Hippocampal formation (tissue), 2 donors: ENCODE measurements at regions not wholly inside any gene's neighbourhood (a gene's known extent, or its start where the extent isn't known, plus 50 kb on each side); places are given as distances from the start of the nearest gene placed in this dataset.

Source experiments
- DNase-seq, 2 donors: peaks; one replicate each; lab custom pipeline; 2025; lab: John Stamatoyannopoulos, UW

DNA sequence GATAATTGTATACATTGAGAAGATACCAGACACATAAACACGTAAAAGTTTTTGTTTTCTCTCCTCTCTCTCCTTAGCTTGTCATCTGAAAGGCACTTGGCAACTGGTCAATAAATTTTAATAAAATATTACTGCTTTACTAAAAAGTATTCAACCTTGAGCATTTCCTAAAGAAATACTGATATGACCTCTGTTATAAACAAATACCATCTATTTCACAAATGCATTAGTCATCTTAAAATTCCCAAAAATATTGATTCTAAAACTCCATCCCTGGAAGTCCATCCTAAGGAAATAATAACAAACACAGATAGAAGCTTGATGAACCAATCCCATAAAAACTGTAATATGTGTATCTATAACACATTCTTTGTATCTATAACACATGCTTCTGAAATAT lies 483.2 kb downstream of the TLR4 start:
- no peak for DNase-seq

DNA sequence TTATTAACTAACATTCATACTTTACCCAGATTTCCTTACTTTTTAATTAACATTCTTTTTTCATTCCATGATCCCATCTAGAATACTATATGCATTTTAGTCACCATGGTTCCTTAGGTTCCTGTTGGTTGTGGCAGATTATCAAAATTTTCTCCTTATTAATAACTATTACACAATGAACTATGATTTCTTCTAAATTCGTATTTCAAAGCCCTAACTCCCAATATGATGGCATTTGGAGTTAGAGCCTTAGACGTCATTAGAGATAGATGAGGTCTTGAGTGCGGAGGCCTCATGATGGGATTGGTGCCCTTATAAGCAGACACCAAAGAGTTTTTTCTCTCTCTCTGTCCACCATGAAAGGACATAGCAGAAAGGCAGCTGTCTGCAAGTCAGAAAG lies 485.4 kb downstream of the TLR4 start:
- DNase-seq, result no peak

DNA sequence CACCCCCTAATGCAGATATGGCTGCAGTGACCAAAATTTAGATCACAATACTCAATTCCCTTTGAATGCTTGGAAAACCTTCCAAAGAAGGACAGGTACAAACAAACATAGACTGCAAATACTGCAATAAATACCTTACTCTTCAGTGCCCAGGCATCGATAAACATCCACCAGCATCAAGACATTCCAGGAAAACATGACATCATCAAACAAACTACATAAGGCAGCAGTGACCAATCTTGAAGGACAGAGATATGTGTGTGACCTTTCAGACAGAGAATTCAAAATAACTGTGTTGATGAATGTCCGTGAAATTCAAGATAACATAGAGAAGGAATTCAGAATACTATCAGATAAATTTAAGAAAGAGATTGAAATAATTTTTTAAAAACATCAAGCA lies 488.6 kb downstream of the TLR4 start:
- DNase-seq, result no peak

GRCh38 chr9:118209343-118209742 lies 505.1 kb downstream of the TLR4 start:
- DNase-seq, result no peak

- no peak for DNase-seq
Measured at GRCh38 chr9:118215549-118215948, 511.3 kb downstream of the TLR4 start.

- peak; percentile 14 to 18 for DNase-seq
Measured at GRCh38 chr9:118222375-118222774, 518.2 kb downstream of the TLR4 start.

- no peak for DNase-seq
Measured at GRCh38 chr9:118223111-118223510, 518.9 kb downstream of the TLR4 start.

DNA sequence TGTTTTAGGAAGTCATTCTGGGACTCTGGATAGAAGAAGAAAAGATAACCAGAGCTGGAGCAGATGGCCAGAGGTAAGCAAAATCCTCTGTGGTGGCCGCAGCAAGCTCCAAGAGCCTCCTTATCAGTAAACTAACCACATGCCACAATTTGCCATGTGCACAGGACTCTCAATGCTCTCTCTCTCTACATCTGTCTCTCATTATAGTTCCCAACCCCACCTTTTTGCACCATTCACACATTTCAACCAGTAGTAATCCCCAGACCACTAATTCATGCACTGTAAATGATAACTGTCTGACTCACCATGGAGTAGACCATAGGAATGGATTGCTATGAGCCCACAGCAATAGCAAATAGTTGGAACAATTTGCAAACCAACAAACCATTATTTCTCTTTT lies 526.1 kb downstream of the TLR4 start:
- DNase-seq, result no peak

DNA sequence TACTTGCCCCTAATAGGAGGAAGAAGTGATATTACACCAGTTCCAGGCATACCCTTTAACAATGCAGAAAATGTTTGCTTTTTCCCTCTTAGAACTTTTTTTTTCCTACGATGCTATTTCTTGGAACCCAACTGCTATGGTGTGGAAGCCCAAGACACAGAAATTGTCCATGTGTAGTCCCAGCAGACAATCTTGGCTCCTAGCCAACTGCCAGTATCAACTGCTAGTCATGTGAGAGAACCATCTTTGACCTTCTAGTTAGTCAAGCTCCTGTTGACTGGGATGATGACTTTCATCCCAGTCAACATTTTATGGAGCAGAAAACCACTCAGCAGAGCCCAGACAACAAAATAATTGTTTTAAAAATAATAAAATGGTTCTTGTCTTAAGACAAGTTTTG lies 532.4 kb downstream of the TLR4 start:
- no peak for DNase-seq

DNA sequence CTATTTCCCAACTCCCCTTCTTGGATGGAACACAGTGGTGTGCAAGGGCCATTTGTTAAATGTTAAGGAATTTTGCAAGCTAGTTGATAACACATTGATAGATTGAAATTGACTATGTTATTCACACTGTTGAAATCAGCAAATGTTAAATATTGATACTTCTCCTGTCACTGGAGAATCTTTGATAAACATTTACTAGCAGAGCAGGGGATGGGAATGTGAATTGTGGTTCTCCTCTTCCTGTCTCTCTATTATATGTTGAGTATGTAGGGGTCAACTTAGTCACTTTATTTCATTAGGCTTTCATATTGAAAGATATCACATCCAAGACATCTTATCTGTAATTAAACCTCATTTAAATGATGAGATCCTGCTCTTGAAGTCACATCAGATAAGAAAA lies 533.9 kb downstream of the TLR4 start:
- no peak for DNase-seq

DNA sequence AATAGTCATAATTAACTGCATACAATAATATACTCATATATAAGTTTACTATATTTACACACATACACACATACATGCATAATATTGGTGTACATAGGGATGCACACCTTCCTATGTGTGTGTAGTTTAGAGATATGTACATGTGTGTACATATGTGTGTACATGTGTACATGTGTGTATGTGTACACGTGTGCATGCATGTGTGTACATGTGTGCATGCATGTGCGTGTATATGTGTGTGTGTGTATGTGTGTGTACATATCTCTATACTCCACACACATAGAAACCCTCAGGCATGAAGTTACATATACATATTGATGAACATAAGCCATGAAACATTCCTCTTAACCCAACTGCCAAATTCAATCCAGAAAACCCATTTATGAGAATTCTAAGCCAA lies 547.8 kb downstream of the TLR4 start:
- no peak for DNase-seq

DNA sequence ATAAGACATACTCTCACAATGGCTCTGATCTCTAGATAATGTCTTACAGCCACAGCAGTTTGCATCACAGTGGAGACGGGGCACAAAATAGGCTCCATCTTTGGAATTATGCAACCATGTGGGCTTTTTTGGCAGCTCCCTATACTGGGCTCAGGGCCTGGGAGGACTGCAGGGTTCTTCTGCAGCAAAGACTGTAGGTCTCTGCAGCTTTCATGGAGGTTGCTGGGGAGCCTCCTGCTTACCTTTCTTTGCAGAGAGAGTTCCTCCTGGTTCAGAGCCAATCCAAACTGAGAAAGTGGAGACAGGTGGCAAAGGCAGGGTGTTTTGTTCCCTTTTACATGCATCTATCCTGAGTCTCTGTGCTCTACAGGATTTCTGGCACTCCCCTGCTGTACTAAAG lies 558.0 kb downstream of the TLR4 start:
- DNase-seq, result no peak

DNA sequence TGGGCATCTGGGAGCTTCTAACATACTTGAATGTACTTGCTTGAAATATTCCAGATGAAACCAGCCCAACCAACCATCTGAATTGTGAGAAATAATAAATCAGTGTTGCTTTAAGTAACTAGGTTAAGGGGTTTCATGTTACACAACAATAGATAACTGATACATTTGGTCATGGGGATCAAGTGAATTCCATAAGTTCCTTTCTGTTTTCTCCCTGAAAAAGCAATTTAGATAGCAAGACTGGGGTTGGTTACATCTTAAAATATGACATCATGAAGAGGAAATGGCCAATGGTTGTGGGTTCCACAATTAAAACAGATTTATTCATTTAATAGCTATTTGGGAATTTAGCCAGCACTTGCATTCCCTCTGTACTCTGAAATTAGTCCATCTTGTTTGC lies 559.7 kb downstream of the TLR4 start:
- DNase-seq, result no peak

- DNase-seq, result no peak
Measured at GRCh38 chr9:118268046-118268445, 563.8 kb downstream of the TLR4 start.

DNA sequence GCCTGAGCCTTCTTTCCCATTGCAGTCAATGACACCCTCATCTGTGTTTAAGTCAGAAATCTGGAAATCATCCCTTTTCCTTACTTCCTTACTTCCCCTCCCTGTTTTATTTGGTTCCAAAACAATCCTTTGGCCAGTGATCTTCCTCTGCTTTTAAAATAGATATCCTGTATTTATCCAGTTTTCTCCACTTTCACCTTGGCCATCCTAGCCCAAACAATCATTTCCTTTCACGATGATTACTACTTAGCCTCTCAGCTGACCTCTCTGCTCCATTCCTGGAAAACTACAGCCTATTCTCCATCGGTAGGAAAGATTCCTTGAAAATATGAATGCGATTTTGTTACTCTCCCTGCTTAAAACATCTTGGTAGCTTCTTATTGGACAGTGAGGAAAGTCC lies 565.4 kb downstream of the TLR4 start:
- DNase-seq, result no peak

GRCh38 chr9:118271331-118271730 lies 567.1 kb downstream of the TLR4 start:
- DNase-seq, result no peak

GRCh38 chr9:118271936-118272335 lies 567.7 kb downstream of the TLR4 start:
- no peak for DNase-seq

GRCh38 chr9:118273048-118273447 lies 568.8 kb downstream of the TLR4 start:
- no peak for DNase-seq

- no peak for DNase-seq
Measured at GRCh38 chr9:118276784-118277183, 572.6 kb downstream of the TLR4 start.

DNA sequence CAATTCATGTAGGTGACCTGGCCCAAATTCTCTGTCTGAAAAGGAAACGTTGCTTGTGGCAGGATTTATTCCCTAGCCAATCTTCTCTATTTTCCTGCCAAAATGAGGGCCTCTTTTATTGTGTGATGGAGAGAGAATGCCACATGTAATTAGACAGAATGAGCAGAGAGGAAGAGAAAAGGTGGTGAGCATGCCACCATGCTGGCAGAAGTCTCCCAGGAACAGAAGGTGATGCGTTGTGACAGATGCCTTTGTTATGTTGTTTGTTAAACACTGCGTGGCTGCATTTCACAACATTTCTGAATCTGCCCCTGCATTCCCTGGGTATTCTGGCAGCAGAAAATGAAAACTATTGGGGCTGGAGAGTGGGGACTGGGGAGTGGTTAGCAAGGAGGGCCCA lies 577.6 kb downstream of the TLR4 start:
- peak in 1 of 2 donors; percentile 26 for DNase-seq

DNA sequence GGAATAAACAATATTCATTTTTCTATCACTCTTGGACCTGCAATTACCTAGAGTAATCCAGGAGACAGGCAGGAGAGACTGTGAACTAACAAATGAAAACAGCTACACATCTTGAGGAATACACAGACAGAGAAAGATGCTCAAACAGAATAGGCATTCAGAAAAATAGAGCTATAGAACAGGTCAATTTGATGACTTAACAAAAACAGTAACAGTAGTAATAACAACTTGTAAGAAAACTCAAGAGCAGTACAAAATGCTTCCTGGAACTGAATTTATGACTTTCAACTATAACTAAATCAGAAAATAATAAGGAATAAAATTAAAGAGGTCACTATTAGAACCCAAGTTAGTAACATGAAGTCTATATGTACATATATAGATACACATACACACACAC lies 579.3 kb downstream of the TLR4 start:
- DNase-seq, result no peak

GRCh38 chr9:118290116-118290515 lies 585.9 kb downstream of the TLR4 start:
- no peak for DNase-seq

DNA sequence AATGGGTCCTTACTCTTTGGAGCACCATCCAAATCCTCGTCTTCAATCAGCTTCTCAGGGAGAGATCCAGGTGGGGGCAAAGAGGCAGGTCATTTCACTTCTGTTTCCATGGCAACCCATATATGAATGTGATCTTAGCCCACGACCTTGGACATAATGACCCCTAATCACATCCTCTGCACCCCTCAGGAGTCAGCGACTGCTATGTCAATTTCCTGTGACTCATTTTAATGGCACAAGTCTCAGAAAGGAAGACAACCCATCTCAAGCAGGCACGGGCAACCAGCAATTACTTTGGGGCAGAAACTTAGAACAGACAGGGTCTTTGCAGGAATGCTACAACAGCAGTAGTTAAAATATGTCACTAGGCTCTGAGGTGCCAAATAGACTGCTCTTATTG lies 591.2 kb downstream of the TLR4 start:
- no peak for DNase-seq

DNA sequence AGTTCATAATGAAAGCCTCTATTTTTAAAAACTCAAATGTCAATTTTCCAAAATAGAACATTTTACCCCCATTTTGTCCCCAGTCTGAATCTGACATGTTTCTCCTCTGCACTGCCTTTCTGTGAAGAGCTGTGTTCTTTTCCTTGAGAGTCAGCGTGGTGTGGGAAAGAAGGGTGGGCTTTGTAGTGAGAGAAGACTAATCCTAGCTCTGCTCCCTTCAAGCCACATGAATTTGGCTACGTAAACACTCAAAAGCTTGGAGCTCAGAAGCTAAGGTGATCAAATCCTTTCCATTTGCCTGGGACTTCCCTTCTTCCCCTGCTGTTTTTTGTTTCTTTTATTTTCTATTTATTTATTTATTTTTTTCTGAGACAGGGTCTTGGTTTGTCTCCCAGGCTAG lies 598.5 kb downstream of the TLR4 start:
- DNase-seq, result no peak

DNA sequence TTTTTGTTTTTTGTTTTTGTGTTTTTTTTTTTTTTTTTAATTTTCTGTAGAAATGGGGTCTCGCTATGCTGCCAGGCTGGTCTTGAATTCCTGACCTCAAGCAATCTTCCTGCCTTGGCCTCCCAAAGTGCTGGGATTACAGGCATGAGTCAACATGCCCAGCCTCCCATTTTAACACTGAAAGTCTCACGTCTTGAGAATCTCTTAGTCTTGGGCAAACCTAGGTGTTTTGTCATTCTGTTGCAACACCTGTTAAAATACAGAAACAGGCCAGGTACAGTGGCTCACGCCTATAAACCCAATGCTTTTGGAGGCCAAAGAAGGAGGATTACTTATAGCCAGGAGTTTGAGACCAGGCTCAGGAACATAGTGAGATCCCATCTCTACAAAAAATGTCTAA lies 599.0 kb downstream of the TLR4 start:
- no peak for DNase-seq
